HG03432 (cell line): ENCODE measurements at regions not wholly inside any gene's neighbourhood (a gene's known extent, or its start where the extent isn't known, plus 50 kb on each side); places are given as distances from the start of the nearest gene placed in this dataset.

Source experiments
- ATAC-seq: cut with Tn5 transposase; IDR thresholded peaks from one replicate; pipeline ENCODE4 v1.9.1; 2021; ENCODE audit warnings: mild to moderate bottlenecking, moderate library complexity; ENCODE audit not compliant: unreplicated experiment

GRCh38 chr1:82565546-82565945 is 764.8 kb downstream of the ADGRL2 start:
- no peak for ATAC-seq

GRCh38 chr1:82565146-82565545 is 764.4 kb downstream of the ADGRL2 start:
- ATAC-seq: no peak

- no peak for ATAC-seq
Measured at GRCh38 chr1:82564333-82564732, 763.6 kb downstream of the ADGRL2 start.

- ATAC-seq: no peak
Measured at GRCh38 chr1:82562448-82562847, 761.7 kb downstream of the ADGRL2 start.

GRCh38 chr1:82560566-82560965 is 759.8 kb downstream of the ADGRL2 start:
- no peak for ATAC-seq

GRCh38 chr1:82555501-82555900 is 754.8 kb downstream of the ADGRL2 start:
- ATAC-seq: no peak

- no peak for ATAC-seq
Measured at GRCh38 chr1:82549841-82550240, 749.1 kb downstream of the ADGRL2 start.

GRCh38 chr1:82542766-82543165 is 742.0 kb downstream of the ADGRL2 start:
- ATAC-seq: no peak

- no peak for ATAC-seq
Measured at GRCh38 chr1:82542141-82542540, 741.4 kb downstream of the ADGRL2 start.

GRCh38 chr1:82540006-82540405 is 739.3 kb downstream of the ADGRL2 start:
- ATAC-seq: no peak

GRCh38 chr1:82538876-82539275 is 738.1 kb downstream of the ADGRL2 start:
- no peak for ATAC-seq

- ATAC-seq: no peak
Measured at GRCh38 chr1:82534996-82535395, 734.3 kb downstream of the ADGRL2 start.

GRCh38 chr1:82525378-82525777 is 724.6 kb downstream of the ADGRL2 start:
- no peak for ATAC-seq

- no peak for ATAC-seq
Measured at GRCh38 chr1:82520611-82521010, 719.9 kb downstream of the ADGRL2 start.

- ATAC-seq: no peak
Measured at GRCh38 chr1:82517586-82517985, 716.9 kb downstream of the ADGRL2 start.

- ATAC-seq: no peak
Measured at GRCh38 chr1:82515650-82516049, 714.9 kb downstream of the ADGRL2 start.

GRCh38 chr1:82511441-82511840 is 710.7 kb downstream of the ADGRL2 start:
- ATAC-seq: no peak

- no peak for ATAC-seq
Measured at GRCh38 chr1:82510431-82510830, 709.7 kb downstream of the ADGRL2 start.

- ATAC-seq: no peak
Measured at GRCh38 chr1:82507011-82507410, 706.3 kb downstream of the ADGRL2 start.

- ATAC-seq: no peak
Measured at GRCh38 chr1:82503822-82504221, 703.1 kb downstream of the ADGRL2 start.

GRCh38 chr1:82499022-82499421 is 698.3 kb downstream of the ADGRL2 start:
- ATAC-seq: no peak

GRCh38 chr1:82494117-82494516 is 693.4 kb downstream of the ADGRL2 start:
- ATAC-seq: no peak

GRCh38 chr1:82492159-82492558 is 691.4 kb downstream of the ADGRL2 start:
- no peak for ATAC-seq
